Gastroesophageal sphincter (tissue), 3 donors: ENCODE measurements at regions not wholly inside any gene's neighbourhood (a gene's known extent, or its start where the extent isn't known, plus 50 kb on each side); places are given as distances from the start of the nearest gene placed in this dataset.

Experiments used
- EP300 ChIP-seq: sonication (generic); formaldehyde crosslinking; IDR thresholded peaks from one replicate; pipeline ENCODE4 v1.6.1; 2017; ENCODE audit warnings: antibody characterized with exemption, mild to moderate bottlenecking
- POLR2A ChIP-seq, 2 donors: fragments of 450-650 bp; IDR thresholded peaks; one replicate each; pipeline ENCODE4 v1.6.1; 2017; ENCODE audit warnings: antibody characterized with exemption in 2 of 2, mild to moderate bottlenecking in 2 of 2, moderate library complexity in 1 of 2
- POLR2AphosphoS5 ChIP-seq: sonication (generic); formaldehyde crosslinking; IDR thresholded peaks from one replicate; pipeline ENCODE4 v1.6.1; 2017; ENCODE audit warnings: antibody characterized with exemption
- TF ChIP-seq, protein P1 (sequence below), 4 experiments: fragments of 200-600 bp in 2 of 4; fragments of 450-650 bp in 2 of 4; sonication (generic) in 1 of 4; IDR thresholded peaks; one replicate each; pipeline ENCODE4 v1.5.1; 2017 to 2019; ENCODE audit warnings: antibody characterized with exemption in 4 of 4, mild to moderate bottlenecking in 2 of 4, moderate library complexity in 2 of 4

DNA sequence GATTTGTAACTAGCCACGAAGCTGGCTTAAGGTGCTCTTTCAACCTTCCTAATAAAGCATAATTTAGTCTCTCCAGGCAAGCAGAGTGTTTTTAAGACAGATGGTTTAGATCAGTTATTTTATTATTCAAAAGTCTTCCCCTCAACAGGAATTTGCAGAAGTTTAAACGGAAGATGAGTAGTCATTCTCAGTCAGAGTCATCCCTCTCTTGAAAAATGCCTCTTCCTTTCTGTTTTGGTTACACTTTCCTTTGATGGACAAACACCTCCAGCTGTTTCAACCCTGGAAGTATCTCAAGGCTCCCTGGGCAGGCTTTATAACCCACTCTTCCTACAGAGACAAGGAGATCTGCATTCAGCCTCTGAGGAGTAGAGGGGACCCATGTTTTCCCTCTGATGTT is 60.3 kb upstream of the POU2AF2 start:
- TF ChIP-seq, protein P1, sequence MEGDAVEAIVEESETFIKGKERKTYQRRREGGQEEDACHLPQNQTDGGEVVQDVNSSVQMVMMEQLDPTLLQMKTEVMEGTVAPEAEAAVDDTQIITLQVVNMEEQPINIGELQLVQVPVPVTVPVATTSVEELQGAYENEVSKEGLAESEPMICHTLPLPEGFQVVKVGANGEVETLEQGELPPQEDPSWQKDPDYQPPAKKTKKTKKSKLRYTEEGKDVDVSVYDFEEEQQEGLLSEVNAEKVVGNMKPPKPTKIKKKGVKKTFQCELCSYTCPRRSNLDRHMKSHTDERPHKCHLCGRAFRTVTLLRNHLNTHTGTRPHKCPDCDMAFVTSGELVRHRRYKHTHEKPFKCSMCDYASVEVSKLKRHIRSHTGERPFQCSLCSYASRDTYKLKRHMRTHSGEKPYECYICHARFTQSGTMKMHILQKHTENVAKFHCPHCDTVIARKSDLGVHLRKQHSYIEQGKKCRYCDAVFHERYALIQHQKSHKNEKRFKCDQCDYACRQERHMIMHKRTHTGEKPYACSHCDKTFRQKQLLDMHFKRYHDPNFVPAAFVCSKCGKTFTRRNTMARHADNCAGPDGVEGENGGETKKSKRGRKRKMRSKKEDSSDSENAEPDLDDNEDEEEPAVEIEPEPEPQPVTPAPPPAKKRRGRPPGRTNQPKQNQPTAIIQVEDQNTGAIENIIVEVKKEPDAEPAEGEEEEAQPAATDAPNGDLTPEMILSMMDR (IDR thresholded peaks at IDR 0.05): no peak
- TF ChIP-seq POLR2A (IDR thresholded peaks at IDR 0.05) (no peak), POLR2AphosphoS5 (no peak), EP300 (no peak)
